DND-41 (cell line): ENCODE measurements at regions not wholly inside any gene's neighbourhood (a gene's known extent, or its start where the extent isn't known, plus 50 kb on each side); places are given as distances from the start of the nearest gene placed in this dataset.

Experiments used
- EZH2 ChIP-seq: IDR thresholded peaks from 3 replicates; pipeline ENCODE4 v1.6.1; 2012; ENCODE audit warnings: borderline replicate concordance, low read depth, mild to moderate bottlenecking, moderate library complexity, low read length, inconsistent platforms; ENCODE audit not compliant: severe bottlenecking
- TF ChIP-seq, protein P1 (sequence below): IDR thresholded peaks from 2 replicates; pipeline ENCODE4 v1.5.1; 2012; ENCODE audit warnings: borderline replicate concordance, low read length, moderate library complexity, mild to moderate bottlenecking; ENCODE audit not compliant: poor library complexity, severe bottlenecking; ENCODE audit errors: extremely low read depth

DNA sequence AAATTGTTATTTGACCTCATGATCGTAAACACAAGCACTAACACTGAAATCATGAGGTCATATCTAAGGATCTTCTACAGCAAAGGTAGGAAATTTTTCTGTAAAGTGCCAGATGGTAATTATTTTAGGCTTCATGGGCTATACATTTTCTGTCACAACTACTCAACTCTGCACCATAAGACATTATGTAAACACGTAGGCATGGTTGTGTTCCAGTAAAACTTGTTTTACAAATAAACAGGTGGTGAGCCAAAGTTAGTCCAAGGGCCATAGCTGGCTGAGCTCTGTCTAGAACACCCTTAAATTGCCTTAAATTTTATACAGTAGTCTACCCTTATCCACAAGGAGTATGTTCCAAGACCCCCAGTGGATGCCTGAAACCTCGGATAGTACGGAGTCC, 147.3 kb upstream of the CYP1B1 start:
- TF ChIP-seq, protein P1, sequence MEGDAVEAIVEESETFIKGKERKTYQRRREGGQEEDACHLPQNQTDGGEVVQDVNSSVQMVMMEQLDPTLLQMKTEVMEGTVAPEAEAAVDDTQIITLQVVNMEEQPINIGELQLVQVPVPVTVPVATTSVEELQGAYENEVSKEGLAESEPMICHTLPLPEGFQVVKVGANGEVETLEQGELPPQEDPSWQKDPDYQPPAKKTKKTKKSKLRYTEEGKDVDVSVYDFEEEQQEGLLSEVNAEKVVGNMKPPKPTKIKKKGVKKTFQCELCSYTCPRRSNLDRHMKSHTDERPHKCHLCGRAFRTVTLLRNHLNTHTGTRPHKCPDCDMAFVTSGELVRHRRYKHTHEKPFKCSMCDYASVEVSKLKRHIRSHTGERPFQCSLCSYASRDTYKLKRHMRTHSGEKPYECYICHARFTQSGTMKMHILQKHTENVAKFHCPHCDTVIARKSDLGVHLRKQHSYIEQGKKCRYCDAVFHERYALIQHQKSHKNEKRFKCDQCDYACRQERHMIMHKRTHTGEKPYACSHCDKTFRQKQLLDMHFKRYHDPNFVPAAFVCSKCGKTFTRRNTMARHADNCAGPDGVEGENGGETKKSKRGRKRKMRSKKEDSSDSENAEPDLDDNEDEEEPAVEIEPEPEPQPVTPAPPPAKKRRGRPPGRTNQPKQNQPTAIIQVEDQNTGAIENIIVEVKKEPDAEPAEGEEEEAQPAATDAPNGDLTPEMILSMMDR = no peak
- no peak for TF ChIP-seq EZH2
